ENCODE measurements at regions not wholly inside any gene's neighbourhood (a gene's known extent, or its start where the extent isn't known, plus 50 kb on each side); places are given as distances from the start of the nearest gene placed in this dataset.
A peak's percentile ranks its signal among the peaks of the same experiment; 100 is the strongest.

DNA sequence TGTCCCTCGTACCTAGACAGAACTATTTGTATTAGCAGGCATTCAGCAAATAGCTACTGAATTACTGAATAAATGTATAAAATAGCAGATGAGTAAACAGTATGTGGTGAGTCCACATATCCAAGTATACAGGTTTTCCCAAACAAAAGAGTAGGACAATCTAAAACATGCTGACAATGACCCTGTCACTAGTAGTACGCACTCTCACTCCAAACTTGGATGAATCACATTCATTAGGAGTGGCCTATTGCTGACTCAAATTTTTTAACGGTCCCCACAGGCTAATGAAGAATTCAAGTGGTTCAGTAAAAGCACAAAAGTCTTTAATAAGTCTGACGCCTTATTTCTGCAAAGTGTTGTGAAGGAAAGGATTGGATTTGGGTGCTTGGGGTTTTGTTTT is 449.3 kb upstream of the THBS1 start:
- ChIA-PET POLR2A (no interaction called here), CTCF (no interaction called here)
- peak overlapping the region; percentile 68 for H3K27ac Mint-ChIP-seq (ENCODE audit: unreplicated experiment)
- peaks cover 51% of the 10 kb centered on the region for H3K4me1 Mint-ChIP-seq (ENCODE audit: low read depth, unreplicated experiment)
- peaks cover 17% of the 10 kb centered on the region for H3K36me3 Mint-ChIP-seq (ENCODE audit: insufficient read depth, unreplicated experiment)
- Histone ChIP-seq H3K4me3 (ENCODE audit: low read depth, low read length) (no peak overlapping the region), H3K4me1 (peaks cover 56% of the 10 kb centered on the region), H3K36me3 (ENCODE audit: control insufficient read depth, insufficient read depth, low read length) (0 out of 2 replicates have a peak, but pooled peaks cover 1% of the 10 kb centered on the region), H3K9me3 (no peaks in the 10 kb centered on the region), H3K27me3 (replicated peaks; ENCODE audit: control insufficient read depth, insufficient read depth, low read length) (no peaks in the 10 kb centered on the region)
- no TSS peak for BruUV-seq (replicated peaks)
- no peaks in the 10 kb centered on the region for H3K27me3 Mint-ChIP-seq (ENCODE audit: insufficient read depth, unreplicated experiment)
- no peak for DNase-seq
- peaks cover 24% of the 10 kb centered on the region for H3K9me3 Mint-ChIP-seq (ENCODE audit: unreplicated experiment)
- intact Hi-C loops (cut with micrococcal nuclease; ENCODE audit: unreplicated experiment) = no loop called here
- H3K4me3 Mint-ChIP-seq (ENCODE audit: unreplicated experiment) = no peak overlapping the region
- TF ChIP-seq, protein P1, sequence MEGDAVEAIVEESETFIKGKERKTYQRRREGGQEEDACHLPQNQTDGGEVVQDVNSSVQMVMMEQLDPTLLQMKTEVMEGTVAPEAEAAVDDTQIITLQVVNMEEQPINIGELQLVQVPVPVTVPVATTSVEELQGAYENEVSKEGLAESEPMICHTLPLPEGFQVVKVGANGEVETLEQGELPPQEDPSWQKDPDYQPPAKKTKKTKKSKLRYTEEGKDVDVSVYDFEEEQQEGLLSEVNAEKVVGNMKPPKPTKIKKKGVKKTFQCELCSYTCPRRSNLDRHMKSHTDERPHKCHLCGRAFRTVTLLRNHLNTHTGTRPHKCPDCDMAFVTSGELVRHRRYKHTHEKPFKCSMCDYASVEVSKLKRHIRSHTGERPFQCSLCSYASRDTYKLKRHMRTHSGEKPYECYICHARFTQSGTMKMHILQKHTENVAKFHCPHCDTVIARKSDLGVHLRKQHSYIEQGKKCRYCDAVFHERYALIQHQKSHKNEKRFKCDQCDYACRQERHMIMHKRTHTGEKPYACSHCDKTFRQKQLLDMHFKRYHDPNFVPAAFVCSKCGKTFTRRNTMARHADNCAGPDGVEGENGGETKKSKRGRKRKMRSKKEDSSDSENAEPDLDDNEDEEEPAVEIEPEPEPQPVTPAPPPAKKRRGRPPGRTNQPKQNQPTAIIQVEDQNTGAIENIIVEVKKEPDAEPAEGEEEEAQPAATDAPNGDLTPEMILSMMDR (IDR thresholded peaks at IDR 0.05; ENCODE audit: insufficient read depth in 1 of 2, low read depth in 1 of 2, low read length in 1 of 2, severe bottlenecking in 1 of 2, unreplicated experiment in 1 of 2) = no peak

- TF ChIP-seq, protein P1 (IDR thresholded peaks at IDR 0.05; ENCODE audit: insufficient read depth in 1 of 2, low read depth in 1 of 2, low read length in 1 of 2, severe bottlenecking in 1 of 2, unreplicated experiment in 1 of 2) = no peak
- Histone ChIP-seq H3K9me3 (no peaks in the 10 kb centered on the region), H3K4me3 (ENCODE audit: low read depth, low read length) (no peak overlapping the region), H3K27me3 (replicated peaks; ENCODE audit: control insufficient read depth, insufficient read depth, low read length) (no peaks in the 10 kb centered on the region), H3K36me3 (ENCODE audit: control insufficient read depth, insufficient read depth, low read length) (0 out of 2 replicates have a peak, but pooled peaks cover 1% of the 10 kb centered on the region), H3K4me1 (peaks cover 51% of the 10 kb centered on the region)
- BruUV-seq (replicated peaks) = no TSS peak
- no peak for DNase-seq
- ChIA-PET POLR2A (no interaction called here), CTCF (no interaction called here)
- no peaks in the 10 kb centered on the region for H3K27me3 Mint-ChIP-seq (ENCODE audit: insufficient read depth, unreplicated experiment)
- no peak overlapping the region for H3K4me3 Mint-ChIP-seq (ENCODE audit: unreplicated experiment)
- H3K27ac Mint-ChIP-seq (ENCODE audit: unreplicated experiment) = peak overlapping the region; percentile 68
- peaks cover 24% of the 10 kb centered on the region for H3K9me3 Mint-ChIP-seq (ENCODE audit: unreplicated experiment)
- peaks cover 50% of the 10 kb centered on the region for H3K4me1 Mint-ChIP-seq (ENCODE audit: low read depth, unreplicated experiment)
- H3K36me3 Mint-ChIP-seq (ENCODE audit: insufficient read depth, unreplicated experiment) = peaks cover 17% of the 10 kb centered on the region
- intact Hi-C loops (cut with micrococcal nuclease; ENCODE audit: unreplicated experiment) = no loop called here
Measured at GRCh38 chr15:39132070-39132469, 448.8 kb upstream of the THBS1 start.

GRCh38 chr15:39132954-39133600 is 447.8 kb upstream of the THBS1 start:
- ChIA-PET CTCF (no interaction called here), POLR2A (interaction anchor here (0.6 kb wide), 1 partner anchor 448 kb away, joined by 6 read pairs; the partner anchor contains the start of gene THBS1)
- Mint-ChIP-seq H3K27ac (ENCODE audit: unreplicated experiment) (peak overlapping the region; percentile 80), H3K4me3 (ENCODE audit: unreplicated experiment) (no peak overlapping the region), H3K9me3 (ENCODE audit: unreplicated experiment) (peaks cover 24% of the 10 kb centered on the region), H3K4me1 (ENCODE audit: low read depth, unreplicated experiment) (peaks cover 40% of the 10 kb centered on the region), H3K36me3 (ENCODE audit: insufficient read depth, unreplicated experiment) (peaks cover 17% of the 10 kb centered on the region), H3K27me3 (ENCODE audit: insufficient read depth, unreplicated experiment) (no peaks in the 10 kb centered on the region)
- DNase-seq = peak in 1 of 2 experiments; percentile 53
- TF ChIP-seq, protein P1 (IDR thresholded peaks at IDR 0.05; ENCODE audit: insufficient read depth in 1 of 2, low read depth in 1 of 2, low read length in 1 of 2, severe bottlenecking in 1 of 2, unreplicated experiment in 1 of 2) = no peak
- H3K9me3 ChIP-seq = no peaks in the 10 kb centered on the region
- intact Hi-C loops (cut with micrococcal nuclease; ENCODE audit: unreplicated experiment) = no loop called here
- no TSS peak for BruUV-seq (replicated peaks)
- peaks cover 41% of the 10 kb centered on the region for H3K4me1 ChIP-seq
- H3K4me3 ChIP-seq (ENCODE audit: low read depth, low read length) = no peak overlapping the region
- no peaks in the 10 kb centered on the region for H3K27me3 ChIP-seq (replicated peaks; ENCODE audit: control insufficient read depth, insufficient read depth, low read length)
- 0 out of 2 replicates have a peak, but pooled peaks cover 1% of the 10 kb centered on the region for H3K36me3 ChIP-seq (ENCODE audit: control insufficient read depth, insufficient read depth, low read length)

Data from Caco-2 (cell line).